ENCODE measurements at regions not wholly inside any gene's neighbourhood (a gene's known extent, or its start where the extent isn't known, plus 50 kb on each side); places are given as distances from the start of the nearest gene placed in this dataset.

DNA sequence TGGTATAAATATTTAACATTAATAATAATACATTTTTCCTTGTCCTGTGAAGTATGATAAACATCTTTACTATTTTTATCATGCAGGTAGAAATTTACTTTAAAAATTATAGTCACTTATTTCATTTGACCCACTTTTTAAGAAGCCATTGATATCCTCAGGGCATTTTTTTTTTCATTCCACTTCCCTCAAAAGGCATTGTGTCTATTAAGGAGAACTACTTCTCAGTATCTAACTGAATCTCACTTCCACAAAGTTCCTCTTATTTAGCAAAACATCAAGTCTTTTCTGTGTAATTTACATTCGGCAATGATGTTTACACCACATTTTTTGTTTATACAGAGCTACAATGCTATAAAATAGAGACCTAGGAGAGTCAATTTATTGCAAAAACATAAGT is 388.2 kb upstream of the AKR1E2 start:
- TF ChIP-seq CTCF (IDR thresholded peaks at IDR 0.05) (no peak), POLR2A (IDR thresholded peaks at IDR 0.05) (no peak)

Data from thyroid gland (tissue), 4 donors.